ENCODE measurements at regions not wholly inside any gene's neighbourhood (a gene's known extent, or its start where the extent isn't known, plus 50 kb on each side); places are given as distances from the start of the nearest gene placed in this dataset.

- no peak for TF ChIP-seq CTCF (IDR thresholded peaks at IDR 0.05)
- Mint-ChIP-seq H3K36me3 (ENCODE audit: low read depth) (no peaks in the 10 kb centered on the region), H3K9me3 (no peaks in the 10 kb centered on the region; the same call in 1 of the 2 replicates), H3K4me1 (ENCODE audit: low read depth) (no peaks in the 10 kb centered on the region), H3K27ac (no peak overlapping the region), H3K27me3 (ENCODE audit: insufficient read depth) (peaks cover 18% of the 10 kb centered on the region), H3K4me3 (no peak overlapping the region)
- no peak for DNase-seq
Observed at GRCh38 chr2:119051263-119051662, 107.3 kb downstream of the C1QL2 start.

GRCh38 chr2:119049968-119050704, 108.1 kb downstream of the MARCO start:
- no peak for DNase-seq
- Mint-ChIP-seq H3K27me3 (ENCODE audit: insufficient read depth) (peaks cover 16% of the 10 kb centered on the region), H3K36me3 (ENCODE audit: low read depth) (no peaks in the 10 kb centered on the region), H3K27ac (no peak overlapping the region), H3K4me3 (no peak overlapping the region), H3K9me3 (no peaks in the 10 kb centered on the region; the same call in 1 of the 2 replicates), H3K4me1 (ENCODE audit: low read depth) (no peaks in the 10 kb centered on the region)
- TF ChIP-seq CTCF (IDR thresholded peaks at IDR 0.05), result no peak

All from HFFc6 (cell line).